ENCODE measurements at regions not wholly inside any gene's neighbourhood (a gene's known extent, or its start where the extent isn't known, plus 50 kb on each side); places are given as distances from the start of the nearest gene placed in this dataset.

GRCh38 chr20:11813106-11813890 is 104.4 kb upstream of the BTBD3 start (continued):
- TF ChIP-seq PRDM15 (CRISPR knock-in tag; IDR thresholded peaks at IDR 0.05): no peak

- H3K4me3 Mint-ChIP-seq: no peak overlapping the region
- DNase-seq (ENCODE audit: low spot score): no peak
- H3K4me1 Mint-ChIP-seq: no peaks in the 10 kb centered on the region
- no peak for ATAC-seq
- CTCF ChIA-PET: no interaction called here
- no peaks in the 10 kb centered on the region for H3K9me3 Mint-ChIP-seq
- no peak for TF ChIP-seq RELA (CRISPR knock-in tag; IDR thresholded peaks at IDR 0.05; ENCODE audit: borderline replicate concordance)
- no peak for TF ChIP-seq CTCF (IDR thresholded peaks at IDR 0.05)
- TF ChIP-seq NFATC4 (CRISPR knock-in tag; IDR thresholded peaks at IDR 0.05): no peak
- no peak for TF ChIP-seq JAZF1 (CRISPR knock-in tag; IDR thresholded peaks at IDR 0.05)
- no peak for TF ChIP-seq ZNF423 (CRISPR knock-in tag; IDR thresholded peaks at IDR 0.05)
- no peak for TF ChIP-seq ATF3 (CRISPR knock-in tag; conservative IDR thresholded peaks at IDR 0.05)
- no peak for TF ChIP-seq GABPB1 (CRISPR knock-in tag; IDR thresholded peaks at IDR 0.05)
- no peak for TF ChIP-seq E2F5 (CRISPR knock-in tag; IDR thresholded peaks at IDR 0.05)
- no peak for TF ChIP-seq ATF6 (CRISPR knock-in tag; IDR thresholded peaks at IDR 0.05)
- no peak for TF ChIP-seq ZNF532 (CRISPR knock-in tag; IDR thresholded peaks at IDR 0.05; ENCODE audit: borderline replicate concordance)
- no peak for TF ChIP-seq ZNF219 (CRISPR knock-in tag; IDR thresholded peaks at IDR 0.05; ENCODE audit: borderline replicate concordance)
- no peak for TF ChIP-seq OVOL2 (CRISPR knock-in tag; IDR thresholded peaks at IDR 0.05; ENCODE audit: borderline replicate concordance)
- TF ChIP-seq SMAD3 (CRISPR knock-in tag; IDR thresholded peaks at IDR 0.05; ENCODE audit: borderline replicate concordance): no peak
- no peak for TF ChIP-seq ELF4 (CRISPR knock-in tag; IDR thresholded peaks at IDR 0.05; ENCODE audit: low read depth)
- TF ChIP-seq EMX1 (CRISPR knock-in tag; IDR thresholded peaks at IDR 0.05): no peak
- no peak for TF ChIP-seq ZNF281 (CRISPR knock-in tag; IDR thresholded peaks at IDR 0.05)
- no peak for TF ChIP-seq KAT7 (CRISPR knock-in tag; IDR thresholded peaks at IDR 0.05; ENCODE audit: borderline replicate concordance)
- no peak for TF ChIP-seq FOXP1 (CRISPR knock-in tag; IDR thresholded peaks at IDR 0.05; ENCODE audit: borderline replicate concordance)
- POLR2A ChIA-PET: no interaction called here
- peaks cover 18% of the 10 kb centered on the region for H3K27me3 Mint-ChIP-seq (ENCODE audit: low read depth)
- H3K36me3 Mint-ChIP-seq: no peaks in the 10 kb centered on the region
- no peak overlapping the region for H3K27ac Mint-ChIP-seq
Observed at GRCh38 chr20:11814267-11814666, 103.4 kb upstream of the BTBD3 start.
